Lower lobe of right lung (tissue), 2 donors: ENCODE measurements at regions not wholly inside any gene's neighbourhood (a gene's known extent, or its start where the extent isn't known, plus 50 kb on each side); places are given as distances from the start of the nearest gene placed in this dataset.

Experiments
- ATAC-seq, 2 donors: fragments of 200-7000 bp; cut with Tn5 transposase; one replicate each; pipeline ENCODE4 v1.9.1; 2020 to 2022; ENCODE audit warnings: mild to moderate bottlenecking in 2 of 2, moderate library complexity in 2 of 2
- DNase-seq: peaks from one replicate; pipeline ENCODE4 v3.0.0-alpha.2; 2020
- H3K27ac ChIP-seq: fragments of 200-600 bp; one replicate; pipeline ENCODE4 v1.8.0; 2022
- H3K27me3 ChIP-seq: fragments of 200-600 bp; one replicate; pipeline ENCODE4 v1.8.0; 2022; ENCODE audit warnings: low read depth
- H3K36me3 ChIP-seq: fragments of 200-600 bp; one replicate; pipeline ENCODE4 v1.8.0; 2022; ENCODE audit warnings: mild to moderate bottlenecking
- H3K4me1 ChIP-seq: fragments of 200-600 bp; one replicate; pipeline ENCODE4 v1.8.0; 2022
- H3K4me3 ChIP-seq: fragments of 200-600 bp; one replicate; pipeline ENCODE4 v1.8.0; 2022; ENCODE audit warnings: mild to moderate bottlenecking
- H3K9me3 ChIP-seq: fragments of 200-600 bp; one replicate; pipeline ENCODE4 v1.8.0; 2022
- intact Hi-C: fragments of 100-400 bp; cut with DNase I; formaldehyde crosslinking; loops from one replicate; pipeline ENCODE4 v1.11.0; 2022
- TF ChIP-seq, protein P1 (sequence below): fragments of 200-600 bp; IDR thresholded peaks from one replicate; pipeline ENCODE4 v1.8.0; 2022; ENCODE audit warnings: antibody characterized with exemption, mild to moderate bottlenecking
- donor health status: DM: no; HTN: yes; CAD: no; lungs with severe emphysema.

DNA sequence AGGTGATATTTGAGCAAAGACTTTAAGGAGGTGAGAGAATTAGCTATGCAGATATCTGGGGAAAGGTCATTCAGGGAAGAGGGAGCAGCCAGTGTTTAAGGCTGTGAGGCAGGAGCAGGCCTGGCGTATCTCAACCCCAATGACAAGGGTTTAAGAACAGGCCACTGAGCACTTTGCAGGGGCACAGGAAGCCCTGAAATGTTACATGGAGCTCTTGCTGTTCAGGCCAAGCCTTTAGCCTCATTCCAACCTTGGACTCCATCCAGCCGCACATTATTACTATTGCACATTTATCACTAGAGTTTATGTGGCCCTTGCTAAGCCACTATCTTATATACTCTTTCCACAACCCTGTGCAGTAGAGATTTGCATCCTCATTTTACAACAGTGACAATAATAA is 114.0 kb downstream of the EFNB1 start:
- H3K4me1 ChIP-seq: no peaks in the 10 kb centered on the region
- TF ChIP-seq, protein P1, sequence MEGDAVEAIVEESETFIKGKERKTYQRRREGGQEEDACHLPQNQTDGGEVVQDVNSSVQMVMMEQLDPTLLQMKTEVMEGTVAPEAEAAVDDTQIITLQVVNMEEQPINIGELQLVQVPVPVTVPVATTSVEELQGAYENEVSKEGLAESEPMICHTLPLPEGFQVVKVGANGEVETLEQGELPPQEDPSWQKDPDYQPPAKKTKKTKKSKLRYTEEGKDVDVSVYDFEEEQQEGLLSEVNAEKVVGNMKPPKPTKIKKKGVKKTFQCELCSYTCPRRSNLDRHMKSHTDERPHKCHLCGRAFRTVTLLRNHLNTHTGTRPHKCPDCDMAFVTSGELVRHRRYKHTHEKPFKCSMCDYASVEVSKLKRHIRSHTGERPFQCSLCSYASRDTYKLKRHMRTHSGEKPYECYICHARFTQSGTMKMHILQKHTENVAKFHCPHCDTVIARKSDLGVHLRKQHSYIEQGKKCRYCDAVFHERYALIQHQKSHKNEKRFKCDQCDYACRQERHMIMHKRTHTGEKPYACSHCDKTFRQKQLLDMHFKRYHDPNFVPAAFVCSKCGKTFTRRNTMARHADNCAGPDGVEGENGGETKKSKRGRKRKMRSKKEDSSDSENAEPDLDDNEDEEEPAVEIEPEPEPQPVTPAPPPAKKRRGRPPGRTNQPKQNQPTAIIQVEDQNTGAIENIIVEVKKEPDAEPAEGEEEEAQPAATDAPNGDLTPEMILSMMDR: no peak
- no peak overlapping the region for H3K27ac ChIP-seq
- no peak overlapping the region for H3K4me3 ChIP-seq
- no peaks in the 10 kb centered on the region for H3K9me3 ChIP-seq
- ATAC-seq (no peak), DNase-seq (no peak)
- H3K27me3 ChIP-seq: no peaks in the 10 kb centered on the region
- H3K36me3 ChIP-seq: no peaks in the 10 kb centered on the region
- intact Hi-C loops: no loop called here

DNA sequence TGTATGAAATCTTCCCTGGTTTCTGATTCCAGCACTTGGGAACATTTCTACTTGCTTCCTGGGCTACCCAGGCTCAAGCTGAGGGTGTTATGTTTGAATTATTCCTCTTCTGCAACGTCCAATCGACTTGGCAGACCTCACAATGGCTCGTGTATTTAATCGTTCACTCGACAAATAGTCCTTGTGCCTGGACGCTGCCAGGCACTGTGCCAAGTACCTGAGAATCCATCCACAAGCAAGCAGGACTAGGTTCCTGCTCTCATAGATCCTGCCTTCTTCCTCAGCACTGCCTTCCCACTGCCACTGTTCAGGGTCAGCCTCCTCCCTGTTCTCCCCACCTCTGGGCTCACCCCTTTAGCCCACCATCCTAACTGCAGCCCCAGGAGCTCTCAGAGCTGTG is 113.3 kb downstream of the EFNB1 start:
- H3K27me3 ChIP-seq: no peaks in the 10 kb centered on the region
- DNase-seq (no peak), ATAC-seq (no peak)
- H3K36me3 ChIP-seq: no peaks in the 10 kb centered on the region
- TF ChIP-seq, protein P1: no peak
- no peak overlapping the region for H3K4me3 ChIP-seq
- no peaks in the 10 kb centered on the region for H3K9me3 ChIP-seq
- H3K4me1 ChIP-seq: no peaks in the 10 kb centered on the region
- H3K27ac ChIP-seq: no peak overlapping the region
- intact Hi-C loops: no loop called here

DNA sequence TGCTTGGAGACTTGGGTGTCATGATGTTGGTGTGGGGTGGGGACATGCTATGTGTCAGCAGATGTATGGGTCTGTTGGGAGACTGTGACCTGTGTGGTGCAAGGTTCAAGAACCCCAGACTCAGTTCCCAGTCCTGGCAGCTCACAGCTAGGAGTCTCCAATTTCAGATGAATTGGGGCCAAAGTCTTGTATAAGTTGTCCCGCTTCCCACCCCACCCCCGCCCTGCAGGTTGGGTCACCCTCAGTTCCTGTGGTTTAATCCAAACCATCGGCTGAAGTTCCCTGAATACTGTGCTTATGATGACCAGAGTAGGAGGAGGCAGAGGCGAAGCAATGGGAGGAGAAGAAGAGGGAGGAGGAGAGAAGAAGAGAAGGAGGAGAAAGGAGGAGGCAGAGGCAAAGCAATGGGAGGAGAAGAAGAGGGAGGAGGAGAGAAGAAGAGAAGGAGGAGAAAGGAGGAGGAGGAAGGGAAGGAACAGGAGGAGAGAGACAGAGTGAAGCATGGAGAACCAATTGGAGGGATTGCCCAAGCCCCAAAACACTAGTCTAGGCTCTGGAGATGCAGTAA is 112.6 kb downstream of the EFNB1 start:
- no peaks in the 10 kb centered on the region for H3K4me1 ChIP-seq
- no peaks in the 10 kb centered on the region for H3K36me3 ChIP-seq
- no peaks in the 10 kb centered on the region for H3K27me3 ChIP-seq
- DNase-seq: no peak
- no peak overlapping the region for H3K27ac ChIP-seq
- intact Hi-C loops: no loop called here
- TF ChIP-seq, protein P1: no peak
- no peak for ATAC-seq
- H3K9me3 ChIP-seq: no peaks in the 10 kb centered on the region
- H3K4me3 ChIP-seq: no peak overlapping the region

DNA sequence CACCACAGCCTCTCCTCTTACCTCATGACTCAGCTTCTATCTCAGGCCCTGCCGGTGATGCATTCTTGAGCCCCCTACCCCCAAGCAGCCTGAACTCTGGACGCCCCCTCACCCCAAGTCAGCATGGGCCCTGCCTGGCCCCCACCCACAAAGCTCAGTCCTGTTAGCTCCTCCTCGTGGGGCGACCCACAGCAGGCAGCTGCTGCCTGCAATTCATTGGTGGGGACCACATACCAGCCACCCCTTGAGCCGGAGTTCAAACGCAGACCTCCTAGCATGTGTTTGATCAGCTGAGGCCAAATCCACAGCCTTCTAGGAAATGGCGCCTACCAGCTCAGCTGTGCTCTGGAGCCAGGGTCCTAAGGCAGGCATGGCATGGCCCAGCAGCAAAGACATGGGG is 111.8 kb downstream of the EFNB1 start:
- no peak for DNase-seq
- H3K9me3 ChIP-seq: no peaks in the 10 kb centered on the region
- intact Hi-C loops: no loop called here
- ATAC-seq: no peak
- no peak overlapping the region for H3K27ac ChIP-seq
- no peak overlapping the region for H3K4me3 ChIP-seq
- H3K27me3 ChIP-seq: no peaks in the 10 kb centered on the region
- H3K4me1 ChIP-seq: no peaks in the 10 kb centered on the region
- TF ChIP-seq, protein P1: no peak
- H3K36me3 ChIP-seq: no peaks in the 10 kb centered on the region

DNA sequence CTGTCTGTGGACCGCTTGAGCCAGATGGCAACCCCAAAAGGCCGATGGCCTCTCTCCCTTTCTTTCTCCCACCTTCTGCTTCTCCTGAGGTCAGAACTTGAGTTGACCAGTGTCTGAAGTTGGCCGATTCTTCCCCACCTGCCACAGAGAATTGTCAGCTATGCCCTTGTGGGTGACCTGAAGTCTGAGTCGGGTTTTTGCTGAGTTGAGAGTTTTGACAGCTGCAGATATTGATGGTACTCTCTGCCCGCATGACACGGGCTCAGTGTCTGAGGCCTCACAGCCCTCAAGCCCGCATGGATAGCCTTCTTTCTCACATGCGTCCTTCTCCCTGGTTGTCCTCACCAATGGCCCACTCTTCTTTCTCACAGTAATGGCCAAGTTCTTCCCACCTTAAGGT is 111.0 kb downstream of the EFNB1 start:
- H3K9me3 ChIP-seq: no peaks in the 10 kb centered on the region
- H3K36me3 ChIP-seq: no peaks in the 10 kb centered on the region
- H3K27me3 ChIP-seq: no peaks in the 10 kb centered on the region
- no peak overlapping the region for H3K4me3 ChIP-seq
- no peak for DNase-seq
- no peak for ATAC-seq
- TF ChIP-seq, protein P1: no peak
- intact Hi-C loops: no loop called here
- H3K4me1 ChIP-seq: no peaks in the 10 kb centered on the region
- no peak overlapping the region for H3K27ac ChIP-seq
